ENCODE measurements at regions not wholly inside any gene's neighbourhood (a gene's known extent, or its start where the extent isn't known, plus 50 kb on each side); places are given as distances from the start of the nearest gene placed in this dataset.

DNA sequence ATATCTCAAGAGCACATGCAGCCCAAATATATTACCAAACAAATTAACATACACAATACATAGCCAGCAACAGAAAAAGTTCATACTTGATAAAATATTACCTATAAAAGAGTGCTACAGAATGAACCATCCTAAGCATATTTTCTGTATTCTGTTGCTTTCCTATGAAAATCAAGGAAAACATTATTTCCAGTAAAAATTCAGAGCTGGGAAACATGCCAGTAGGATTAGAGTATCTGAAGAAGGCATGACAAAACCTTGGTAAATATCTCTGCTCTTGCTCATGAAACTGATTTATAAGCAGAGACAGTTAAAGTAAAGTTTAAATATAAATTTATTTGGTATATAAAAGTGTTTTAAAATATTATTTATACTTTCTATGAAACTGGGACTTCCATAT is 599.7 kb downstream of the ARAP2 start:
- DNase-seq (ENCODE audit: insufficient read length, low spot score) (no peak), FAIRE-seq (no peak)

DNA sequence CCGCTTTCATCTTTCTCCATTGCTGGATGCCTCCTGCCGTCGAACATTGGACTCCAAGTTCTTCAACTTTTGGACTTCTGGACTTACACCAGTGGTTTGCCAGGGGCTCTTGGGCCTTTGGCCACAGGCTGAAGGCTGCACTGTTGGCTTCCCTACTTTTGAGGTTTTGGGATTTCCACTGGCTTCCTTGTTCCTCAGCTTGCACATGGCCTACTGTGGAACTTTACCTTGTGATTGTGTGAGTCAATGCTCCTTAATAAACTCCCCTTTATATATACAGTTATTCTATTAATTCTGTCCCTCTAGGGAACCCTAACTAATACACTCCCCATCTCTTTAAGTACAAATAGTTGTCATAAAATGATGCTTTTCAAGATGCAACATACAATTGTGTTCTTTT is 595.3 kb downstream of the ARAP2 start:
- FAIRE-seq = no peak
- DNase-seq (ENCODE audit: insufficient read length, low spot score) = no peak

DNA sequence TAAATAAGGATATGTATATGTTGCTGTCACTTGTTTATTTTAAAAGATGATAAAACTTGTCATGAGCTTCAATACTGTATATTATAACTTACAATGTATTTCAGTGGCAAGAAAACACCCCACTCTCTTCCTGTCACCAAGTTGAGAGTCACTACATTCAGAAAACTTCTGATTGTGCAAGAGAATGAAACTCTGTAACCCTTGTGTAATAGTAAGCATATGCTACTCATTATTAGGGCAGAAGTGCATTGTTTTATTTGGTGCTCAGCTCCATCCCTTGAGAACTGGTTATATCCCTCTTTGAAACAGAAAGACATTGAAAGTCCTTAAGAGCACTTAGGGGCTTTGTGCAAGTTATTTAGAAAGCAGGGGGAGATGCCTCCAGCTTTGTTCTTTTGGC is 594.5 kb downstream of the ARAP2 start:
- FAIRE-seq (no peak), DNase-seq (ENCODE audit: insufficient read length, low spot score) (no peak)

DNA sequence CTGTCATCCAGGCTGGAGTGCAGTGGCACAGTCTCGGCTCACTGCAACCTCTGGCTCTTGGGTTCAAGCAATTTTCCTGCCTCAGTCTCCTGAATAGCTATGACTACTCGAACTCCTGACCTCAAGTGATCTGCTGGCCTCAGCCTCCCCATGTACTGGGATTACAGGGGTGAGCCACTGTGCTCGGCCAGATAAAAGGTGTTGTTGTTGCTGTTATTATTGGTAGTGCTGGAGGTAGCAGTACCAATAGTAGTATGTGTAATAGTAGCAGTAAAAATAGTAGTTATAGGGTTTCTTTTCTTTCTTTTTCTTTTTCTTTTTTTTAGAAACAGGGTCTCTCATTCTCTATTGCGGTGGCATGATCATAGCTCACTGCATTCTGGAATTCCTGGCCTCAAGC is 592.1 kb downstream of the ARAP2 start:
- FAIRE-seq (no peak), DNase-seq (ENCODE audit: insufficient read length, low spot score) (no peak)

DNA sequence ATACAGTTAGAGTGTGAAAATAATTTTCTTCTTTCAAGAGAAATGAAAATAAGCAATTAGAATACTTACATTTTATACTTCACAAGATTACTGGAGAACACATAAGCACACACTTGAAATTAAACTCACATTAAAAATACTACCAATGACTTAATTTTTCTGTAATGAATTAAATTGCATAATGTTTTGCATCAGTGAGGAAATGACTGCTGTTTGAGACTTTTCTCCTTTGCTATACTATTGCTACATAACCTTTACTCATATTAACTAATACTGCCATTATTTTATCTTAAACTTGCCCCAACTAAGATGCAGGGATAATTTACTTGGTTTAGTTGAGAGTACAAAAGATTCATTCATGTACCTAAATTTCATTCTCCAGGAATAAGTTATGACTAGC is 590.9 kb downstream of the ARAP2 start:
- FAIRE-seq (no peak), DNase-seq (ENCODE audit: insufficient read length, low spot score) (no peak)

DNA sequence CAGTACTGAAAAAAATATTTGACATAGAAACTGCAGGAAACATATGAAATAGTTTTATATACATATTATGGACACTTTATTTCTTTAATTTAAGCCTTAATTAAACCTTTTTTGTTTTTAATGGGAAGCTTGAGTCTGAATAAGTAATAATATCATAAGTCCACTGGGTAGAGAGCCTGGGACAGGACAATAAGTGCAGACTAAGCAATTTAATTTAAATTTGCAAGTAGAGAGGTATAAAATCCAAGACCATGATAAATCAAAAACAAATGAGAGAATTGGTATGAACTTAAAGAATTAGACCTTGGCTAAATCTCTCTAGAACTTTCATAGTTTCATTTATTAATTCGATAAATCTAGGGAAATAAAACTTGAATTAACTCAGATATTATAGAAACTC is 571.2 kb downstream of the ARAP2 start:
- DNase-seq (ENCODE audit: insufficient read length, low spot score) (no peak), FAIRE-seq (no peak)

DNA sequence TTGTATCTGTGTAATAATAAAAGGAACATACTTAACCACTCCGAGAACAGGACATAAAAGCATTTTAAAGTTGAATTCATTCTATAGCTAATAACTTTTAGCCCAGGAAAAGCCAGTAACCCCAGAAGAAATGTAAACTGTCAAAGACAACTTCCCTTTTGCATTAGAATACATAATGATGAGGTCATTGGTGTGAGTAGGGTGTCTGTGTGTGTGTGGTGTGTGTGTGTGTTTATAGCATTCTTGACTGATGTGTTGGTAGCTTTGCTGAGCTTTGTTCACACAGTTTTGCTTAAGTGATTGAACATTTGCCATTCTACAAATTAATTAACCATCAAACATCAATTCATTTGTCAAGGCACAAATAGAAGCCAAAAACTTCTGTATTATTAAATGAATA is 559.6 kb downstream of the ARAP2 start:
- FAIRE-seq (no peak), DNase-seq (ENCODE audit: insufficient read length, low spot score) (no peak)

DNA sequence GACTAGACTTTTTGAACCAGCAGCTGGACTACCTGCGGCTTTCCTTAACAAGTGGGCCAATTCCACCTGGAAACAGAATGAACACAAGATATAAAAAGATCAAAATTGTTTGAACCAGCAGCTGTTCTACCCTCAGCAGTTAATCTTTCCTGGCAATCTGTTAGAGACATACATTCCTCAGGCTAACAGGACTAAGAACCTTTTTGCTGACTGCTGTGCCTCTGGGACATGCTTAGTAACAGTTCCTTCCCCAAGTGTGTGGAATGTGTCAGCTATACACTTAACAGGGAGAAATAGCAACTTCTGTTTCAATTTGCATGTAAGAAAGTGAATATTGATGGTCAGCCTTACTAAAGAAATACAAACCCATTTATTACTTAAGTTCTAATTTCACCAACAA is 554.4 kb downstream of the ARAP2 start:
- no peak for DNase-seq (ENCODE audit: insufficient read length, low spot score)

DNA sequence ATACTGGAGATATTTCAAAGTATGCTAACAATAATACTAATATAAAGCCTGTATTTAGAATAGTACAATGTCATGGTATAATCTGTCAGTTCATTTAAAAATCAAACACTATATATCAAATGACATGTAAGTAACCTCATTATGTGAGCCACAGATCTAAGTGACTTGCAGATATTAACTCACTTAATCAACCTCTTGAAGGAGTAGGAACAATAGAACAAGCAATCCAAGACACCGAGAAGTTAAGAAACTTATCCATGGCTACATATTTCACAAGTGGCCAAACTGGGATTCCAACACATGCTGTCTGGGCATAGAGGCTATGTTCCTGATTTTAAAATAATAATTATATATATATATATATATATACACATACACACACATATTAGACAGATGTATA is 554.0 kb downstream of the ARAP2 start:
- FAIRE-seq = no peak
- no peak for DNase-seq (ENCODE audit: insufficient read length, low spot score)

More for the DNA sequence above, 554.4 kb downstream of the ARAP2 start:
- FAIRE-seq = no peak

DNA sequence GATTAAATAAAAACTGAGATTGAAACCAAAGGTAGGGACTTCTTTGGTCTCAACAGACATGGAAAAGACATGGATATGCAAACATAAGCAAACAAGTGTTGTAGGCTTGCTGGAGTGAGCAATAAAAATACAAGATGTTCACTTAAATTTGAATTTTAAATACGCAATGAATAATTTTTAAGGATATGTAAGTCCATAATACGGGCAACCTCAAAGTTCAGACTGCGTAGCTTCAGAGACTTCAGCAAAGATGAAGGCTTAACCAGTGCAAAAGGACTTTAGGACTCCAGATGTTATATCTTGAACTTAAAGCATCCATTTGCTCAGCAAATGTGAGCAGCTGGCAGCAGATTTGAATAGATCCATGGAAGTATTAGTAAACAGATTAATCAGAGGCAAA is 549.3 kb downstream of the ARAP2 start:
- no peak for DNase-seq (ENCODE audit: insufficient read length, low spot score)

DNA sequence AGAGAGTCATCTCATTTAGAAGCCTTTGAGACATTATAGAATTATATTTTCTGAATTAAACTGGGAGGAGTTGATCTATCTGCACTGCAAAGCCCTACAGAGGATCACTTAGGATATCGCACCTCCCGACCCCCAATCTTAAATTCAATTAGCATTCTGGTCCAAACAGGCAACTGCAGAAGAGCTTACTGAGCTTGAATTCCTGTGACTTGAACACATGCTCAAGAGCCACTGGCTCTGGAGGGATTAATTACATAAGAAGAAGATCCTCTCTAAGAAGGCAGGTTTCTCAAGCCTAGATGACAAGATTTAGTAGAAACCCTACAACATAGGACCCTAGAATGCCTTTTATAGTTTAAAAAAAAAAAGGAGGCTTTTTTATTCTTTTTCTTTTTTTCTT is 548.9 kb downstream of the ARAP2 start:
- DNase-seq (ENCODE audit: insufficient read length, low spot score) (no peak), FAIRE-seq (no peak)

More for the DNA sequence above, 549.3 kb downstream of the ARAP2 start:
- no peak for FAIRE-seq

DNA sequence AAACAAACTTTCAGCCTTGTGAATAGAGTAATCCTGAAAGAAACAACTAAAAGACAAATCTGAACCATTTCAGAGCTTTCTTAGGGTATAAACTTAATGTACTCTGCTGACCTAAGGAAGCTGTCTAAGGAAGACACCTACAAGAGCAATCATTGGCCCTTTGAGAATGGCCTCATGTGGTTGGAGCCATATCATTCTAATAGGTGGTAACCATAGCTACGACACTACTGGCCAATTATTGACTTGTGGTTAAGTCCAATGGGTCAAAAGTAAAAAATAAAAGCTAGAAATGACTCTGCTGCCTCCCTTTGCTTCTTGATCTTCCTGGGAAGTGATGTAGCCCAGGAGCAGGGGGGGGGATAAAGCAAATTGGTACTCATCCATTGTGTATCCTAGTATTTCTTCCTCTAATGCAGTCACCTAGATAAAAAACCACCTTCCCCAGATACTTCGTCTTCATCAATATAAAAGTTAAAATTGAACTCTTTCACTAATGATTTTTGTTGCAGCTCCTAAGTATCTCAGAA is 547.0 kb downstream of the ARAP2 start:
- no peak for DNase-seq (ENCODE audit: insufficient read length, low spot score)
- peak; percentile 64 for FAIRE-seq

DNA sequence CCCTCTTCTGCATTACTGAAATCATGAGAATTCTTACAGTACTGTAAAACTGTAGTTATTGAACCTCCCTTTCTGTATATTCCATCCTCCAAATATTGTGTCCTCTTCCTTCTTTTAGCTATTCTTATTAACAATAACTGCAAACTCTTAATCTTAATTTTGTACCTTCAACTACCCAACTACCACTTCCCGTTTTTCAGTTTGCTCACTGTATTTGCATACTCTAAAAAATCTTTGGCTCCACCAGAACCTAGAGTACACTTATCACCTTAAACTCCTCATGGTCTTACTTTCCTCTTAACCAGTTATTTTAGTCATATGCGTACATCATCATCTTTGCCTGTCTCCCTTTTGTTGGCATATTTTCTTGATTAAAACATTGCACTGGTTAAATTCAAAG is 543.7 kb downstream of the ARAP2 start:
- FAIRE-seq (peak; percentile 11), DNase-seq (ENCODE audit: insufficient read length, low spot score) (no peak)

DNA sequence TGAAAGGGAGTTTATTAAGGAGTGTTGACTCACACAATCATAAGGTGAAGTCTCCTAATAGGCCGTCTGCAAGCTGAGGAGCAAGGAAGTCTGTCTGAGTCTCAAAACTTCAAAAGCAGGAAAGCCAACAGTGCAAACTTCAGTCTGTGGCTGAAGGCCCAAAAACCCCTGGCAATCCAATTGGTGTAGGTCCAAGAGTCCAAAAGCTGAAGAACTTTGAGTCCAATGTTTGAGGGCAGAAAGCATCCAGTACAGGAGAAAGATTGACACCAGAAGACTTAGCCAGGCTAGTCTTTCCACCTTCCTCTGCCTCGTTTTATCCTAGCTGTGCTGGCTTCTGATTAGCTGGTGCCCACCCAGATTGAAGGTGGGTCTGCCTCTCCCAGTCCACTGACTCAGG is 535.2 kb downstream of the ARAP2 start:
- FAIRE-seq (no peak), DNase-seq (ENCODE audit: insufficient read length, low spot score) (no peak)

DNA sequence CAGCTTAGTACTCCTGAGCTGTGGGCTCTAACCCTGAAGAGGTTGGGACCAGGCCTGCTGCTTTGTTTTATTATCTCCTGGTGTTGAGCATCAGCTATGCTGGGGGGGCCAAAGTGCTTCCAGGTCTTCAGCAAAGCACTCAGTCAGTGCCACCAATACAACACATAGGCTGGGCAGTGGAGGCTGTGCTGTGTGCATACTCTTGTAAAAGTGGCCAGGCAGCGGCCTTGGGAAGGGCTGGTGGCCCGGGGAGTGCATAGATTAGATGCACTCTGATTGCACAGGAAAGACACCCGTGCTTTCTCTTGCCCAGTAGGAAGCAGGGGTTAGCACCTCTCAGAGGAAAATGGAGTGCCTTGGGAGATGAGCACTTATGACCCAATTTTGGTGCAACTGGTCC is 534.0 kb downstream of the ARAP2 start:
- FAIRE-seq = no peak
- DNase-seq (ENCODE audit: insufficient read length, low spot score) = no peak

DNA sequence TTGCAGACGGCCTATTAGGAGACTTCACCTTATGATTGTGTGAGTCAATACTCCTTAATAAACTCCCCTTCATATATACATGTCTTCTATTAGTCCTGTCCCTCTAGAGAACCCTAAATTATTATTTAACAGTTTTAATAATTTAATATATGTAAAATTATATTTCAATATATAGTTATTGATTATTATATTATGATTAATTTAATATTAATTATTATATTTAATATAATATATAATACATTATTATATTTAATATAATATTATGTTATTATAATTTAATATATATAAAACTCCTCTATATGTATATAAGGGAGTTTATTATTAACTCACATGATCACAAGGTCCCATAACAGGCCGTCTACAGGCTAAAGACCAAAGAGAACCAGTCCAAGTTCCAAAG is 533.2 kb downstream of the ARAP2 start:
- DNase-seq (ENCODE audit: insufficient read length, low spot score) = no peak
- FAIRE-seq = no peak

DNA sequence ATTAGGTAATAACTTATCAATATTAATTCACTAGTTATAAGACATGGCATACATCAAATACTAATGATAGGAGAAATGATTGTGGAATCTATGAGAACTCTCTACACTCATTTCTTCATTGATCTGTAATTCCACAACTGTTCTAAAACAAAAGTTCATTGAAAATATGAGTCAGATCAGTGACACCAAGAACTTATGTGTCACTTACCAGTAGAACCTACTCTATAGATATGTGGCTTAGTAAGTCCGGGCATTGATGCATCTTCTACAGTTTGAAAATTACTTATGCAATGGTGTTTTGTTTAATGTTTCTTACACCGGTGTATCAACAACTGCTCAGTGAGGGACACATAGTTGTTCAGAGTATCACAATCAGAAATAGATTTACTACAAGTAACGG is 520.3 kb downstream of the ARAP2 start:
- DNase-seq (ENCODE audit: insufficient read length, low spot score) (no peak), FAIRE-seq (no peak)

DNA sequence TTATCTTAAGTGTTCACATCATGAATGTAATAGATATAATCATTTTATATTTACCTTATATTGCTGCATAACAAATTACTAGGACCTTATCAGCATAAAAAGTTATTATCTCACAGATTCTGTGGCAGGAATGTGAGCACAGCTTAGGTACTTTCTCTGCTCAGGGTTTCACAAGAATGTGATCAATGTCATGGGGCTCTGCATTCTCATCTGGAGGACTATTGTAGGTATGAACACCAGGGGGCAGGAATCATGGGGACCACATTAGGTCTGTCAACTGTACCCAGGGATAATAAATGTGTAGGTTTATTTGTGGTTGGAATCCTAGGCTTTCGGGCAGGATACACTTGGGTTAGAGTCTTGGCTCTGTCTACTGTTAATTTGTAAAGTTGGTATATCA is 519.2 kb downstream of the ARAP2 start:
- DNase-seq (ENCODE audit: insufficient read length, low spot score) (no peak), FAIRE-seq (no peak)

DNA sequence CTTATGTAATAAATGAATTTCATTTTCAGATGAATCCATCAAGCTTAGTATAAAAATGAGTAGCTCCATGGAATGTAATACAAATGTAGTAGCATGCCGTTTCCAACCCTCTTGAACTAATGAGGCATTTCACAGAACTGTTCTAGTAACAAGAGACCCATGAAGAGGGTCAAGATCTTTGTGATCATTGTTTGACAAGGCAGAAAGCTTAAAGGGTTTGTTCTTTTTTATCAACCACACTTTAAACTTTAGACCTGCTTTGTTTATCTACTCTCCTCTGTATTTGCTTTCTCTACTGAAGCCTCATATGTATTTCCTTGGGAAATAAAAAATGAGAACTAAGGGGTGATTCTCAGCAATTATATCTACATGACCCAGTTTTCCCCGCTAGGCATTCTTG is 513.9 kb downstream of the ARAP2 start:
- DNase-seq (ENCODE audit: insufficient read length, low spot score) (no peak), FAIRE-seq (no peak)

DNA sequence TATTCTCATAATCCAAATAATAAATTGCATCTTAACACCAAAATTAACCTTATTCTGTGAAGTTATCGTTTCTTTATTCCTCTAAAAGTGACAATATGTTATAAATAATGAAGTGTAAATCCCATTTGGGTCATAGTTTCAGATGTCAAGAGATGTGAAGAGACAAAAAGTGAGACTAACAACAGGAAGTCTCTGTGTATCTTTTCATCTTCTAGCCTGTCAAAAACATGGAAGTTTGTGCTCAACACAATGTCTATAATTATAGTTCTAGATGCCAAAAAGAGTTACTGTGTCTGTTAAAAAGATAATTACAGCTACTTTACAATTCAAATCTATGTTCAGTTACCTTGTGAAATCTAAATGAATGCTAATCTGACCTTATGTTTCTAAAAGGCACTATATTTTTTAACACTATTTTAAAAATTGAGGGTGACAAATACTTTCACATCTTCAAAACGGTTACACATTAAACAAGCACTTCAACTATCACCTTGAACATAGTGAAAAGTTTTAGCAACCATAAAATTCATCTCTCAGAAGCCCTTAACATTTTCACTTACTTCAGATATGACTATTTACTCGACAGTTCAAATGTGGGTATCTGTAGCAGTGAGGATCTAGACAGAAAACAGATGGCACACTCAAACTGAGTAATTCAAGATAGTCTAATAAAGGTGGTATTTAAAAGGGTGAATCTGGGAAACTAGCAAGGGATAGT is 509.8 kb downstream of the ARAP2 start:
- FAIRE-seq (no peak), DNase-seq (ENCODE audit: insufficient read length, low spot score) (no peak)

DNA sequence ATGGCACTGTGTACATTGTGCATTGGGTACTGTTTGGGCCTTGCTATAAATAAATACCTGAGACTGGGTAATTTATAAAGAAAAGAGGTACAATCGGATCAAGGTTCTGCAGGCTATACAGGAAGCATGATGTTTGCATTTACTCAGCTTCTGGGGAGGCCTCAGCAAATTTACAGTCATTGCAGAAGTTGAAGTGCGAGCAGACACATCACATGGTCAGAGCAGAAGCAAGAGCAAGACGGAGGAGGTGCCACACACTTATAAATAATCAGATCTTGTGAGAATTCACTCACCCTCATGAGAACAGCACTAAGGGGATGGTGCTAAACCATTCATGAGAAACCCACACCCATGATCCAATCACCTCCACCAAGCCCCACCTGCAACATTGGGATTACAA is 505.0 kb downstream of the ARAP2 start:
- FAIRE-seq (no peak), DNase-seq (ENCODE audit: insufficient read length, low spot score) (no peak)

DNA sequence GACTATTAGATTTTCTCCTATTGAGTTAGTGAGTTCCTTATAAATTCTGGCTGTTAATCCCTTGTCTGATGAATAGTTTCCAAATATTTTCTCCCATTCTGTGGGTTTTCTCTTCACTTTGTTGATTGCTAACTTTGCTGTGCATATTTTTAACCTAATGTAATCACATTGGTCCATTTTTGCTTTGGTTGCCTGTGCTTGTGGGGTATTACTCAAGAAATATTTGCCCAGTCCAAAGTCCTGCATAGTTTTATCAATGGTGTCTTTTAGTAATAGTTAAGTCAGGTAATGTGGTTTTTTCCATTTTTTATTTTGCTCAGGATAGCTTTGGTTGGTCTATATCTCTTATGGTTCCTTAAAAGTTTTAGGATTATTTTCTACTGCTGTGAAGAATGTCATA is 490.3 kb downstream of the ARAP2 start:
- no peak for FAIRE-seq
- no peak for DNase-seq (ENCODE audit: insufficient read length, low spot score)

DNA sequence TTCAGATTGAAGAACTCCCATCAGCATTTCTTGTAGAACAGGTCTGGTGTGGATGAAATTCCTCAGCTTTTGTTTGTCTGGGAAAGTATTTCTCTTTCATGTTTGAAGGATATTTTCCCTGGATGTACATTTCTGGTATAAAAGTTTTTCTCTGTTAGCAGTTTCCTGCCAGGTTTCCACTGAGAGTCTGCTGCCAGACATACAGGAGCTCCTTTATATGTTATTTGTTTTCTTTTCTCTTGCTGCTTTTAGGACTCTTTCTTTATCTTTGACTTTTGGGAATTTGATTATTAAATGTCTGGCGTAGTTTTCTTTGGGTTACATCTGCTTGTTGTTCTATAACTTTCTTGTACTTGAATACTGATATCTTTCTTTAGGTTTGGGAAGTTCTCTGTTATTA is 486.5 kb downstream of the ARAP2 start:
- FAIRE-seq (no peak), DNase-seq (ENCODE audit: insufficient read length, low spot score) (no peak)

Measured in GM19239 (cell line).